Thyroid gland (tissue), 4 donors: ENCODE measurements at regions not wholly inside any gene's neighbourhood (a gene's known extent, or its start where the extent isn't known, plus 50 kb on each side); places are given as distances from the start of the nearest gene placed in this dataset.

ENCODE experiments used
- CTCF ChIP-seq, 6 experiments: fragments of 200-600 bp in 3 of 6; fragments of 450-650 bp in 3 of 6; sonication (generic) in 3 of 6; IDR thresholded peaks; one replicate each; pipeline ENCODE4 v1.5.1; 2016 to 2019; ENCODE audit warnings: antibody characterized with exemption in 6 of 6, mild to moderate bottlenecking in 2 of 6, inconsistent platforms in 1 of 6, moderate library complexity in 1 of 6
- POLR2A ChIP-seq, 2 donors: fragments of 450-650 bp; IDR thresholded peaks; one replicate each; pipeline ENCODE4 v1.6.1; 2017; ENCODE audit warnings: antibody characterized with exemption in 2 of 2, mild to moderate bottlenecking in 2 of 2, moderate library complexity in 1 of 2

GRCh38 chr5:8470489-8470888 is 601.5 kb downstream of the MTRR start:
- TF ChIP-seq CTCF (IDR thresholded peaks at IDR 0.05) (no peak), POLR2A (IDR thresholded peaks at IDR 0.05) (no peak)
